Spleen (tissue), 11 donors: ENCODE measurements at regions not wholly inside any gene's neighbourhood (a gene's known extent, or its start where the extent isn't known, plus 50 kb on each side); places are given as distances from the start of the nearest gene placed in this dataset.

ENCODE experiments used
- DNase-seq: peaks from one replicate; pipeline ENCODE4 v3.0.0-alpha.2; 2020
- H3K27ac ChIP-seq, 8 donors: fragments of 200-600 bp; sonication (generic) in 7 of 8; 1 replicate in 4 of 8; 2 replicates in 4 of 8; pipeline versions ENCODE4 v1.5.0 to v1.8.0; 2016 to 2021; ENCODE audit warnings: inconsistent platforms in 4 of 8, mild to moderate bottlenecking in 4 of 8, moderate library complexity in 1 of 8
- H3K27me3 ChIP-seq, 7 donors: fragments of 200-600 bp; sonication (generic) in 6 of 7; replicated peaks in 1 of 7; 1 replicate in 4 of 7; 2 replicates in 3 of 7; pipeline versions ENCODE4 v1.5.0 to v1.8.0; 2016 to 2021; ENCODE audit warnings: inconsistent platforms in 3 of 7, mild to moderate bottlenecking in 1 of 7
- H3K36me3 ChIP-seq, 6 donors: fragments of 200-600 bp; sonication (generic) in 5 of 6; 1 replicate in 4 of 6; 2 replicates in 2 of 6; pipeline versions ENCODE4 v1.5.0 to v1.8.0; 2016 to 2021; ENCODE audit warnings: inconsistent platforms in 2 of 6
- H3K4me1 ChIP-seq, 6 donors: fragments of 200-600 bp; sonication (generic) in 5 of 6; 1 replicate in 3 of 6; 2 replicates in 3 of 6; pipeline versions ENCODE4 v1.5.0 to v1.8.0; 2016 to 2021; ENCODE audit warnings: inconsistent platforms in 3 of 6
- H3K4me3 ChIP-seq, 8 donors: fragments of 200-600 bp; sonication (generic) in 7 of 8; 1 replicate in 4 of 8; 2 replicates in 4 of 8; pipeline versions ENCODE4 v1.5.0 to v1.8.0; 2016 to 2021; ENCODE audit warnings: inconsistent platforms in 4 of 8, mild to moderate bottlenecking in 4 of 8, moderate library complexity in 2 of 8
- H3K9me3 ChIP-seq, 8 donors: fragments of 200-600 bp; sonication (generic) in 7 of 8; 1 replicate in 4 of 8; 2 replicates in 4 of 8; pipeline versions ENCODE4 v1.5.0 to v1.8.0; 2016 to 2021; ENCODE audit warnings: inconsistent platforms in 4 of 8
- POLR2A ChIP-seq, 3 donors: fragments of 450-650 bp; IDR thresholded peaks; one replicate each; pipeline ENCODE4 v1.5.1; 2017; ENCODE audit warnings: antibody characterized with exemption in 3 of 3, mild to moderate bottlenecking in 1 of 3
- POLR2AphosphoS5 ChIP-seq, 3 donors: sonication (generic); formaldehyde crosslinking; IDR thresholded peaks; one replicate each; pipeline ENCODE4 v1.5.1; 2017; ENCODE audit warnings: antibody characterized with exemption in 3 of 3
- WGBS, 5 donors: extraction: QIAGEN DNeasy Blood & Tissue Kit in 3 of 5; methylation state at CpG; one replicate each; pipeline versions ENCODE4 v1.1.5 to v1.1.7; 2013 to 2018; 5-methylcytosine and 5-hydroxymethylcytosine counted together
- intact Hi-C: fragments of 100-400 bp; cut with DNase I; formaldehyde crosslinking; loops from one replicate; pipeline ENCODE4 v1.15.0; 2023; ENCODE audit warnings: low total_unique reads
- TF ChIP-seq, protein P1 (sequence below), 11 experiments: fragments of 200-600 bp in 7 of 11; fragments of 450-650 bp in 4 of 11; sonication (generic) in 4 of 11; IDR thresholded peaks in 8 of 11; conservative IDR thresholded peaks in 3 of 11; 1 replicate in 7 of 11; 2 replicates in 4 of 11; pipeline versions ENCODE4 v1.4.0 to v1.8.0; 2016 to 2021; ENCODE audit warnings: antibody characterized with exemption in 11 of 11, inconsistent platforms in 4 of 11, mild to moderate bottlenecking in 1 of 11
- donor health status: healthy with polysubstance abuse.
- donor health status: DM: no; HTN: no; CAD: no; lungs with moderate emphysema.
- donor health status: DM: no; HTN: no; CAD: no.
- donor health status: Bipolar disorder and iron deficiency.
- donor health status: healthy.
- donor health status: DM: no; HTN: no; CAD: no.
- donor health status: DM: yes; HTN: yes; CAD: no.

DNA sequence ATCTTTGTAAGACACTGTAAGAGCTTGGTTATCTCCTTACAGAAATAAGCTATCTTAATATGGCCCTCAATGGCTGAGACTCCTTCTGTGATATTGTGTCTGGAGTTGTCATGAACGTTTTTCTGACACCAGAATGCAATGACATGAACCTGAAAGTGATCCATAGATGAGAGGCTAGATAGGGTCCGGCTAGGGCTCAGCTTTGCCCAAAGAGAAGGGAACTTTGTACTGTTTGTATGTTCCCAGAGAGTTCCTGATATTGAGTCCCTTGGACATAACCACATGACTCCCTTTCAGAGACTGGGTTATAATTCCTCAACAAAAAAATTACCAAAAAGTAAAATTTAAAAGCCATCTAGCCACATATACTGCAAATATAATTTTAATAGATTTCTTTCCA lies 575.8 kb upstream of the CLINT1 start:
- H3K9me3 ChIP-seq: peaks cover 0 to 7% (median 0%) of the 10 kb centered on the region in 8 donors
- H3K36me3 ChIP-seq: no peaks in the 10 kb centered on the region
- no peak for DNase-seq
- intact Hi-C loops: no loop called here
- 19 to 38% (median 23%) methylated on average over 2 of the region's 2 CpGs for WGBS, 5 donors
- H3K27me3 ChIP-seq: no peaks in the 10 kb centered on the region
- peaks cover 0 to 35% (median 21%) of the 10 kb centered on the region in 6 donors for H3K4me1 ChIP-seq
- H3K4me3 ChIP-seq: peak overlapping the region in 1 of 8 donors; percentile 15
- H3K27ac ChIP-seq: peak overlapping the region in 2 of 8 donors; percentile 33 to 48
- TF ChIP-seq POLR2AphosphoS5 (IDR thresholded peaks at IDR 0.05) (no peak), POLR2A (IDR thresholded peaks at IDR 0.05) (no peak)
- TF ChIP-seq, protein P1, sequence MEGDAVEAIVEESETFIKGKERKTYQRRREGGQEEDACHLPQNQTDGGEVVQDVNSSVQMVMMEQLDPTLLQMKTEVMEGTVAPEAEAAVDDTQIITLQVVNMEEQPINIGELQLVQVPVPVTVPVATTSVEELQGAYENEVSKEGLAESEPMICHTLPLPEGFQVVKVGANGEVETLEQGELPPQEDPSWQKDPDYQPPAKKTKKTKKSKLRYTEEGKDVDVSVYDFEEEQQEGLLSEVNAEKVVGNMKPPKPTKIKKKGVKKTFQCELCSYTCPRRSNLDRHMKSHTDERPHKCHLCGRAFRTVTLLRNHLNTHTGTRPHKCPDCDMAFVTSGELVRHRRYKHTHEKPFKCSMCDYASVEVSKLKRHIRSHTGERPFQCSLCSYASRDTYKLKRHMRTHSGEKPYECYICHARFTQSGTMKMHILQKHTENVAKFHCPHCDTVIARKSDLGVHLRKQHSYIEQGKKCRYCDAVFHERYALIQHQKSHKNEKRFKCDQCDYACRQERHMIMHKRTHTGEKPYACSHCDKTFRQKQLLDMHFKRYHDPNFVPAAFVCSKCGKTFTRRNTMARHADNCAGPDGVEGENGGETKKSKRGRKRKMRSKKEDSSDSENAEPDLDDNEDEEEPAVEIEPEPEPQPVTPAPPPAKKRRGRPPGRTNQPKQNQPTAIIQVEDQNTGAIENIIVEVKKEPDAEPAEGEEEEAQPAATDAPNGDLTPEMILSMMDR (IDR thresholded peaks at IDR 0.05 in 8 of 11, conservative IDR thresholded peaks at IDR 0.05 in 3 of 11): no peak

DNA sequence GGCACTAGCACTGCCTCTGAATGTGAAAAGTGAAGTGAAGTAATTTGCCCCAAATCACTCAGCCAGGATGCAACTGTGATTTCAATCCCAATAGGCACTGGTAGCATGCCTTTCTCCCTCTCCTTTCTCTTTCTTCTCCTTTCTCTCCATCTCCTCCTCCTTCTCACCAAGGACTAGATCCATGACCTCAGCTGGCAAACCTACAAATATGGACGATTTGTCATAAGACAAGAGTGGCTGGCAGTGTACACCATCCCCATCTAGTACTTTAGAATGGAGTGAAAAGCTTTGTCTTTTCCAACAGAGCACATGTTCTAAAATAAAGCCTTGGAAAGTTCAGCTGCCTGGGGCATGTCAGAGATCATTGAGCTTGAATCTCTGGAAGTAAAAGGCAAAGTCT lies 574.7 kb upstream of the CLINT1 start:
- H3K4me1 ChIP-seq: peaks cover 0 to 35% (median 21%) of the 10 kb centered on the region in 6 donors
- TF ChIP-seq POLR2A (IDR thresholded peaks at IDR 0.05) (no peak), POLR2AphosphoS5 (IDR thresholded peaks at IDR 0.05) (no peak)
- TF ChIP-seq, protein P1 (IDR thresholded peaks at IDR 0.05 in 8 of 11, conservative IDR thresholded peaks at IDR 0.05 in 3 of 11): no peak
- H3K9me3 ChIP-seq: peaks cover 0 to 8% (median 0%) of the 10 kb centered on the region in 8 donors
- no peak for DNase-seq
- no peaks in the 10 kb centered on the region for H3K27me3 ChIP-seq
- H3K27ac ChIP-seq: no peak overlapping the region
- no peaks in the 10 kb centered on the region for H3K36me3 ChIP-seq
- no peak overlapping the region for H3K4me3 ChIP-seq
- intact Hi-C loops: no loop called here
- WGBS, 5 donors: 70 to 89% (median 83%) methylated on average over 1 of the region's 1 CpG

- no peak for DNase-seq
- Histone ChIP-seq H3K27me3 (no peaks in the 10 kb centered on the region), H3K4me3 (no peak overlapping the region), H3K36me3 (no peaks in the 10 kb centered on the region), H3K9me3 (peaks cover 0 to 8% (median 0%) of the 10 kb centered on the region in 8 donors), H3K4me1 (peaks cover 0 to 28% (median 15%) of the 10 kb centered on the region in 6 donors), H3K27ac (peak overlapping the region in 2 of 8 donors; percentile 22 to 49)
- intact Hi-C loops: no loop called here
- TF ChIP-seq, protein P1 (IDR thresholded peaks at IDR 0.05 in 8 of 11, conservative IDR thresholded peaks at IDR 0.05 in 3 of 11): no peak
- no peak for TF ChIP-seq POLR2AphosphoS5 (IDR thresholded peaks at IDR 0.05)
- TF ChIP-seq POLR2A (IDR thresholded peaks at IDR 0.05): no peak
- 83 to 95% (median 94%) methylated on average over 1 of the region's 1 CpG for WGBS, 5 donors
These were observed 572.6 kb upstream of the CLINT1 start for GRCh38 chr5:158431369-158432029.

DNA sequence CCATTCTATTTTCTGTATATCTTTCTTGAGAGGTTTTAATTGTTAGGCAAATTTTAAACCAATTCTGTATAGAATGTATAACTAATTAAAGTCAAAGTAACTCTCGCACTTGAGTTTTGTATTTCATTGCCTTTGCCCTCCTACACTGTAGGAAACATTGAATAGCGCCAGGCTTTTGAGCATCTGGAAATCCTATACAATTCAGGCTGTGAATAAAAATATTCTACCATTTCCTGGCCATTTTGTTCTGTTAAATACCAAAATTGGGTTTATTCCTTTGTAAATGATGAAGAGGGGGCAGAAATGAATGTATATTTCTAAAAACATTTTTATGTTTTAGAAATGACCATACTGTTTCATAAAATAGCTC lies 571.8 kb upstream of the CLINT1 start:
- peaks cover 0 to 8% (median 0%) of the 10 kb centered on the region in 8 donors for H3K9me3 ChIP-seq
- H3K4me1 ChIP-seq: peaks cover 0 to 20% (median 11%) of the 10 kb centered on the region in 6 donors
- H3K27me3 ChIP-seq: no peaks in the 10 kb centered on the region
- H3K36me3 ChIP-seq: no peaks in the 10 kb centered on the region
- peak overlapping the region in 2 of 8 donors; percentile 46 to 49 for H3K27ac ChIP-seq
- no peak for TF ChIP-seq POLR2A (IDR thresholded peaks at IDR 0.05)
- WGBS, 5 donors: 90 to 96% (median 91%) methylated on average over 2 of the region's 2 CpGs
- H3K4me3 ChIP-seq: no peak overlapping the region
- intact Hi-C loops: no loop called here
- DNase-seq: no peak
